ENCODE measurements at regions not wholly inside any gene's neighbourhood (a gene's known extent, or its start where the extent isn't known, plus 50 kb on each side); places are given as distances from the start of the nearest gene placed in this dataset.

DNA sequence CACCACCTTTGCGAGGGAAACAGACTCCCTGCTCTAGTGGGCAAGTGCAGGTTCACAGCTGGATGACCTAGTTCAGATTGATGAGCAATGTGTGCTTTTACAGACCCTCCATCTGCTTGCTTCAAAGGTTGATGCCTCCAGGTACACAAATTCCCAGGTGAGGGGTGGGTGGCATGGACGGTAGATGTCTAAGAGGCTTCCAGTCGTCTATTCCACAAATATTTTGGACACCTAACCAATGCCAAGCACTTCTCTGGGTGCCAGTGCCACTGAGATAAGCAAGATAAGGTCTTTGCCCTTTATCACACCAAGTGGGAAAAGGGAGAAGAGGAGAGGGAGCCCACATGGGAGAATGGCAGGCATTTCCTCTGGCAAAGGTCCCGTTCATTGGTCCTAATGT, 316.6 kb upstream of the CDH5 start:
- H3K27ac ChIP-seq (ENCODE audit: insufficient read depth, low read length), result no peak overlapping the region
- no peaks in the 10 kb centered on the region for H4K20me1 ChIP-seq (ENCODE audit: control insufficient read depth, extremely low read depth, insufficient read depth, low read length)
- H3K9me3 ChIP-seq (ENCODE audit: control insufficient read depth, insufficient read depth, low read depth, low read length), result no peaks in the 10 kb centered on the region
- no peaks in the 10 kb centered on the region for H3K27me3 ChIP-seq (ENCODE audit: control insufficient read depth, insufficient read depth, low read length)
- H3K9ac ChIP-seq (ENCODE audit: insufficient read depth, low read length), result no peak overlapping the region
- no peaks in the 10 kb centered on the region for H3K36me3 ChIP-seq (ENCODE audit: control insufficient read depth, insufficient read depth, low read length)
- no peak overlapping the region for H3K4me2 ChIP-seq (ENCODE audit: extremely low read depth, insufficient read depth, low read length)
- TF ChIP-seq CTCF (conservative IDR thresholded peaks at IDR 0.05 in 1 of 2, IDR thresholded peaks at IDR 0.05 in 1 of 2; ENCODE audit: low read depth in 1 of 2, low read length in 2 of 2) (no peak), EZH2 (IDR thresholded peaks at IDR 0.05; ENCODE audit: low read length, missing control alignments) (no peak)
- no peaks in the 10 kb centered on the region for H3K79me2 ChIP-seq (ENCODE audit: control insufficient read depth, insufficient read depth, low read length)
- DNase-seq (ENCODE audit: low read depth in 2 of 2), result no peak
- no peak overlapping the region for H2AFZ ChIP-seq (ENCODE audit: low read length)
- H3K4me1 ChIP-seq (ENCODE audit: control insufficient read depth, extremely low read depth, insufficient read depth, low read length), result no peaks in the 10 kb centered on the region
- H3K4me3 ChIP-seq (replicated peaks in 1 of 4; ENCODE audit: control extremely low read depth in 1 of 4, insufficient read depth in 1 of 4, low read depth in 3 of 4, low read length in 4 of 4), result no peak overlapping the region

DNA sequence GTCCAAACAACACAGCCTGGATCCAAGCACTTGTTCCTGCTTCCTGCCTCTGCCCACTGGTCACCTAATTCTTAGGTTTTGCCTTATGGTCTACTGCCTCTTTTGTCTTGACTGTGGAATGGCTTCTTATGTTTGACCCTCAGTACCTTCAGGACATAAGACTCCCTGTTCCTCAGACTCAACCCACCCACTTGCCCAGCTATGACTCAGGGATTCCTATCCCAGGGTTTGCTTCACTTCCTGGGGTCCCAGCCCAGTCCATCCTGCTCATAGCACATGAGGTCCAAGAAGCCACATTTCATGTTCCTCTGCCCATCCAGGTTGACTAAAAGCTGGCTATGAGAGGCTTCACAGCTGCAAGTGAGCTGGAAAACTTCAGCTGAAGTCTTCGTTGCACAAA, 320.9 kb upstream of the CDH5 start:
- Histone ChIP-seq H3K4me1 (ENCODE audit: control insufficient read depth, extremely low read depth, insufficient read depth, low read length) (no peaks in the 10 kb centered on the region), H2AFZ (ENCODE audit: low read length) (no peak overlapping the region), H3K27ac (ENCODE audit: insufficient read depth, low read length) (no peak overlapping the region), H3K79me2 (ENCODE audit: control insufficient read depth, insufficient read depth, low read length) (no peaks in the 10 kb centered on the region), H3K4me3 (replicated peaks in 1 of 4; ENCODE audit: control extremely low read depth in 1 of 4, insufficient read depth in 1 of 4, low read depth in 3 of 4, low read length in 4 of 4) (no peak overlapping the region), H4K20me1 (ENCODE audit: control insufficient read depth, extremely low read depth, insufficient read depth, low read length) (no peaks in the 10 kb centered on the region), H3K4me2 (ENCODE audit: extremely low read depth, insufficient read depth, low read length) (no peak overlapping the region), H3K27me3 (ENCODE audit: control insufficient read depth, insufficient read depth, low read length) (no peaks in the 10 kb centered on the region), H3K9ac (ENCODE audit: insufficient read depth, low read length) (no peak overlapping the region), H3K9me3 (ENCODE audit: control insufficient read depth, insufficient read depth, low read depth, low read length) (no peaks in the 10 kb centered on the region), H3K36me3 (ENCODE audit: control insufficient read depth, insufficient read depth, low read length) (no peaks in the 10 kb centered on the region)
- no peak for TF ChIP-seq EZH2 (IDR thresholded peaks at IDR 0.05; ENCODE audit: low read length, missing control alignments)
- no peak for TF ChIP-seq CTCF (conservative IDR thresholded peaks at IDR 0.05 in 1 of 2, IDR thresholded peaks at IDR 0.05 in 1 of 2; ENCODE audit: low read depth in 1 of 2, low read length in 2 of 2)
- peak in 1 of 2 donors; percentile 59 for DNase-seq (ENCODE audit: low read depth in 2 of 2)

DNA sequence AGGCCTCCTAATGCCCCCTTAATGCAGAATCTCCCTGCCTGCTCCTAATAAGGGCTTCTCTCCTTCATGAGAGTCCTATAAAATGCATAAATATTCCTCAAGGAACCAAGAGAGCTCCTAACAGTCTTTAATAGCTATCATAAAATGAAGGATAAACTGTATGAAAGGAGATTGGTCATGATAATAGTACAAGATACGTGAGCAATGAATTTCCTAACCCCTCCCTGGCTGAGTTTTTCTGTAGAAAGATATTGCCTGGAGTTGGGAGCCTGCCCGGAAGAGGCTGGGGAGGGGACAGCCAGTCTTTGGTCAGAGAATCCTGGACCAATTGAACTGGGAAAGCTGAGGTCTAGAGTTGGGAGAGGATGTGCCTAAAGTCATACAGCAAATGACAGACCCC, 321.9 kb upstream of the CDH5 start:
- H3K4me2 ChIP-seq (ENCODE audit: extremely low read depth, insufficient read depth, low read length), result no peak overlapping the region
- no peaks in the 10 kb centered on the region for H3K9me3 ChIP-seq (ENCODE audit: control insufficient read depth, insufficient read depth, low read depth, low read length)
- no peak overlapping the region for H3K9ac ChIP-seq (ENCODE audit: insufficient read depth, low read length)
- DNase-seq (ENCODE audit: low read depth in 2 of 2), result no peak
- H3K4me3 ChIP-seq (replicated peaks in 1 of 4; ENCODE audit: control extremely low read depth in 1 of 4, insufficient read depth in 1 of 4, low read depth in 3 of 4, low read length in 4 of 4), result no peak overlapping the region
- TF ChIP-seq CTCF (conservative IDR thresholded peaks at IDR 0.05 in 1 of 2, IDR thresholded peaks at IDR 0.05 in 1 of 2; ENCODE audit: low read depth in 1 of 2, low read length in 2 of 2) (no peak), EZH2 (IDR thresholded peaks at IDR 0.05; ENCODE audit: low read length, missing control alignments) (no peak)
- no peaks in the 10 kb centered on the region for H3K36me3 ChIP-seq (ENCODE audit: control insufficient read depth, insufficient read depth, low read length)
- H3K4me1 ChIP-seq (ENCODE audit: control insufficient read depth, extremely low read depth, insufficient read depth, low read length), result no peaks in the 10 kb centered on the region
- no peak overlapping the region for H2AFZ ChIP-seq (ENCODE audit: low read length)
- H3K27me3 ChIP-seq (ENCODE audit: control insufficient read depth, insufficient read depth, low read length), result no peaks in the 10 kb centered on the region
- H3K79me2 ChIP-seq (ENCODE audit: control insufficient read depth, insufficient read depth, low read length), result no peaks in the 10 kb centered on the region
- no peaks in the 10 kb centered on the region for H4K20me1 ChIP-seq (ENCODE audit: control insufficient read depth, extremely low read depth, insufficient read depth, low read length)
- H3K27ac ChIP-seq (ENCODE audit: insufficient read depth, low read length), result no peak overlapping the region
